Cardiac muscle cell (in vitro differentiated cells and primary cell): ENCODE measurements at regions not wholly inside any gene's neighbourhood (a gene's known extent, or its start where the extent isn't known, plus 50 kb on each side); places are given as distances from the start of the nearest gene placed in this dataset.

Source experiments
- DNase-seq, 2 donors: peaks; one replicate each; pipeline versions ENCODE4 v3.0.0 to v3.0.0-alpha.2; 2010 to 2017; ENCODE audit warnings: low read depth in 1 of 2, low spot score in 1 of 2
- H3K27ac ChIP-seq: fragments of 200-600 bp; sonication (generic); 2 replicates; pipeline ENCODE4 v1.5.1; 2016
- H3K27me3 ChIP-seq: fragments of 200-600 bp; sonication (generic); 2 replicates; pipeline ENCODE4 v1.6.0; 2016; ENCODE audit warnings: control low read depth
- H3K36me3 ChIP-seq: fragments of 200-600 bp; sonication (generic); 2 replicates; pipeline ENCODE4 v1.5.1; 2016; ENCODE audit warnings: control low read depth
- H3K4me1 ChIP-seq: fragments of 200-600 bp; sonication (generic); 2 replicates; pipeline ENCODE4 v1.8.1; 2017; ENCODE audit warnings: low read depth, mild to moderate bottlenecking, mixed run types
- H3K4me3 ChIP-seq: fragments of 200-600 bp; sonication (generic); 2 replicates; pipeline ENCODE4 v1.5.1; 2016; ENCODE audit warnings: mild to moderate bottlenecking
- H3K9me3 ChIP-seq: fragments of 200-600 bp; sonication (generic); 2 replicates; pipeline ENCODE4 v1.5.1; 2017; ENCODE audit warnings: low read depth, mild to moderate bottlenecking, control low read depth
- CTCF ChIP-seq: IDR thresholded peaks from 2 replicates; pipeline ENCODE4 v1.5.1; 2012; ENCODE audit warnings: low read depth, mild to moderate bottlenecking, low read length

GRCh38 chr3:139280027-139280671 lies 63.7 kb upstream of the MRPS22 start:
- Histone ChIP-seq H3K27me3 (no peaks in the 10 kb centered on the region), H3K4me1 (no peaks in the 10 kb centered on the region), H3K9me3 (no peaks in the 10 kb centered on the region), H3K36me3 (no peaks in the 10 kb centered on the region), H3K27ac (no peak overlapping the region), H3K4me3 (no peak overlapping the region)
- no peak for TF ChIP-seq CTCF
- DNase-seq, result no peak

- no peaks in the 10 kb centered on the region for H3K36me3 ChIP-seq
- H3K27me3 ChIP-seq, result no peaks in the 10 kb centered on the region
- H3K4me3 ChIP-seq, result no peak overlapping the region
- no peaks in the 10 kb centered on the region for H3K4me1 ChIP-seq
- TF ChIP-seq CTCF, result no peak
- no peaks in the 10 kb centered on the region for H3K9me3 ChIP-seq
- DNase-seq, result no peak
- no peak overlapping the region for H3K27ac ChIP-seq
These were observed 62.7 kb upstream of the MRPS22 start for GRCh38 chr3:139281096-139281495.

- Histone ChIP-seq H3K9me3 (no peaks in the 10 kb centered on the region), H3K27me3 (no peaks in the 10 kb centered on the region), H3K36me3 (no peaks in the 10 kb centered on the region), H3K4me3 (no peak overlapping the region), H3K4me1 (no peaks in the 10 kb centered on the region), H3K27ac (no peak overlapping the region)
- no peak for DNase-seq
- no peak for TF ChIP-seq CTCF
These were observed 62.2 kb upstream of the MRPS22 start for GRCh38 chr3:139281522-139282196.

- H3K4me1 ChIP-seq, result no peaks in the 10 kb centered on the region
- H3K36me3 ChIP-seq, result no peaks in the 10 kb centered on the region
- no peak for DNase-seq
- no peak overlapping the region for H3K4me3 ChIP-seq
- no peak overlapping the region for H3K27ac ChIP-seq
- no peaks in the 10 kb centered on the region for H3K27me3 ChIP-seq
- no peaks in the 10 kb centered on the region for H3K9me3 ChIP-seq
- no peak for TF ChIP-seq CTCF
These were observed 60.5 kb upstream of the MRPS22 start for GRCh38 chr3:139283301-139283700.

GRCh38 chr3:139284221-139284620 lies 59.6 kb upstream of the MRPS22 start:
- H3K4me3 ChIP-seq, result no peak overlapping the region
- H3K4me1 ChIP-seq, result no peaks in the 10 kb centered on the region
- no peak overlapping the region for H3K27ac ChIP-seq
- no peaks in the 10 kb centered on the region for H3K9me3 ChIP-seq
- H3K27me3 ChIP-seq, result no peaks in the 10 kb centered on the region
- DNase-seq, result no peak
- H3K36me3 ChIP-seq, result no peaks in the 10 kb centered on the region
- no peak for TF ChIP-seq CTCF
